ENCODE measurements at regions not wholly inside any gene's neighbourhood (a gene's known extent, or its start where the extent isn't known, plus 50 kb on each side); places are given as distances from the start of the nearest gene placed in this dataset.

- TF ChIP-seq POLR2A (IDR thresholded peaks at IDR 0.05) (no peak), POLR2AphosphoS5 (IDR thresholded peaks at IDR 0.05) (no peak)
- TF ChIP-seq, protein P1, sequence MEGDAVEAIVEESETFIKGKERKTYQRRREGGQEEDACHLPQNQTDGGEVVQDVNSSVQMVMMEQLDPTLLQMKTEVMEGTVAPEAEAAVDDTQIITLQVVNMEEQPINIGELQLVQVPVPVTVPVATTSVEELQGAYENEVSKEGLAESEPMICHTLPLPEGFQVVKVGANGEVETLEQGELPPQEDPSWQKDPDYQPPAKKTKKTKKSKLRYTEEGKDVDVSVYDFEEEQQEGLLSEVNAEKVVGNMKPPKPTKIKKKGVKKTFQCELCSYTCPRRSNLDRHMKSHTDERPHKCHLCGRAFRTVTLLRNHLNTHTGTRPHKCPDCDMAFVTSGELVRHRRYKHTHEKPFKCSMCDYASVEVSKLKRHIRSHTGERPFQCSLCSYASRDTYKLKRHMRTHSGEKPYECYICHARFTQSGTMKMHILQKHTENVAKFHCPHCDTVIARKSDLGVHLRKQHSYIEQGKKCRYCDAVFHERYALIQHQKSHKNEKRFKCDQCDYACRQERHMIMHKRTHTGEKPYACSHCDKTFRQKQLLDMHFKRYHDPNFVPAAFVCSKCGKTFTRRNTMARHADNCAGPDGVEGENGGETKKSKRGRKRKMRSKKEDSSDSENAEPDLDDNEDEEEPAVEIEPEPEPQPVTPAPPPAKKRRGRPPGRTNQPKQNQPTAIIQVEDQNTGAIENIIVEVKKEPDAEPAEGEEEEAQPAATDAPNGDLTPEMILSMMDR (IDR thresholded peaks at IDR 0.05): no peak
Measured at GRCh38 chr13:29976535-29976934, 126.1 kb upstream of the UBL3 start.

Measured in breast epithelium (tissue), 3 donors.